Loucy (cell line): ENCODE measurements at regions not wholly inside any gene's neighbourhood (a gene's known extent, or its start where the extent isn't known, plus 50 kb on each side); places are given as distances from the start of the nearest gene placed in this dataset.

Source experiments
- H2AFZ ChIP-seq: fragments of 200-600 bp; sonication (generic); 2 replicates; pipeline ENCODE4 v1.6.0; 2016; ENCODE audit warnings: antibody characterized with exemption, mild to moderate bottlenecking, low read length, moderate library complexity
- H3F3A ChIP-seq: fragments of 200-600 bp; 2 replicates; pipeline ENCODE4 v1.6.0; 2016; ENCODE audit warnings: antibody characterized with exemption, low read depth, mild to moderate bottlenecking
- H3K27me3 ChIP-seq: fragments of 200-600 bp; sonication (generic); 2 replicates; pipeline ENCODE4 v1.6.1; 2014; ENCODE audit warnings: low read length, mild to moderate bottlenecking; ENCODE audit not compliant: insufficient read depth, poor library complexity, severe bottlenecking
- H3K36me3 ChIP-seq: fragments of 200-600 bp; sonication (generic); 2 replicates; pipeline ENCODE4 v1.6.1; 2016; ENCODE audit warnings: low read length; ENCODE audit not compliant: insufficient read depth
- H3K4me1 ChIP-seq: fragments of 200-600 bp; sonication (generic); 2 replicates; pipeline ENCODE4 v1.5.1; 2014; ENCODE audit warnings: low read length, mild to moderate bottlenecking; ENCODE audit not compliant: insufficient read depth, poor library complexity, severe bottlenecking
- H3K4me2 ChIP-seq: fragments of 200-600 bp; sonication (generic); 2 replicates; pipeline ENCODE4 v1.6.0; 2014; ENCODE audit warnings: antibody characterized with exemption, low read length, low read depth, mild to moderate bottlenecking; ENCODE audit not compliant: poor library complexity, severe bottlenecking
- H3K4me3 ChIP-seq: fragments of 200-600 bp; sonication (generic); 2 replicates; pipeline ENCODE4 v1.5.1; 2014; ENCODE audit warnings: low read length, mild to moderate bottlenecking, mixed read lengths; ENCODE audit not compliant: poor library complexity, severe bottlenecking
- H3K79me2 ChIP-seq: fragments of 200-600 bp; sonication (generic); 2 replicates; pipeline ENCODE4 v1.6.1; 2014; ENCODE audit warnings: low read length; ENCODE audit not compliant: insufficient read depth
- H3K9ac ChIP-seq: fragments of 200-600 bp; sonication (generic); 2 replicates; pipeline ENCODE4 v1.6.0; 2014; ENCODE audit warnings: mild to moderate bottlenecking, low read depth, low read length, moderate library complexity; ENCODE audit not compliant: poor library complexity, severe bottlenecking
- H3K9me2 ChIP-seq: fragments of 200-600 bp; sonication (generic); replicated peaks from 2 replicates; pipeline ENCODE4 v1.6.1; 2016; ENCODE audit warnings: low read depth, low read length, mixed read lengths
- H3K9me3 ChIP-seq: fragments of 200-600 bp; sonication (generic); 2 replicates; pipeline ENCODE4 v1.6.1; 2014; ENCODE audit warnings: mild to moderate bottlenecking, antibody characterized with exemption, low read length, low read depth; ENCODE audit not compliant: insufficient read depth
- H4K20me1 ChIP-seq: fragments of 200-600 bp; sonication (generic); 2 replicates; pipeline ENCODE4 v1.6.0; 2014; ENCODE audit warnings: antibody characterized with exemption, low read length, mild to moderate bottlenecking; ENCODE audit not compliant: insufficient read depth, poor library complexity, severe bottlenecking
- CTCF ChIP-seq: fragments of 200-600 bp; sonication (generic); conservative IDR thresholded peaks from 2 replicates; pipeline ENCODE4 v1.5.1; 2014; ENCODE audit warnings: mild to moderate bottlenecking, antibody characterized with exemption, low read length
- EZH2phosphoT487 ChIP-seq: fragments of 200-600 bp; IDR thresholded peaks from 2 replicates; pipeline ENCODE4 v1.6.1; 2018; ENCODE audit warnings: antibody characterized with exemption, mild to moderate bottlenecking, moderate library complexity, borderline replicate concordance

- Histone ChIP-seq H2AFZ (no peak overlapping the region), H3K27me3 (no peaks in the 10 kb centered on the region), H3K4me1 (no peaks in the 10 kb centered on the region), H3K9ac (no peak overlapping the region), H3K4me2 (no peak overlapping the region), H4K20me1 (no peaks in the 10 kb centered on the region), H3K9me2 (no peaks in the 10 kb centered on the region), H3K9me3 (no peaks in the 10 kb centered on the region), H3F3A (no peaks in the 10 kb centered on the region), H3K36me3 (no peaks in the 10 kb centered on the region), H3K79me2 (no peaks in the 10 kb centered on the region), H3K4me3 (no peak overlapping the region)
- TF ChIP-seq EZH2phosphoT487 = no peak
- no peak for TF ChIP-seq CTCF
Observed at GRCh38 chr13:109880371-109881346, 94.3 kb upstream of the IRS2 start.

DNA sequence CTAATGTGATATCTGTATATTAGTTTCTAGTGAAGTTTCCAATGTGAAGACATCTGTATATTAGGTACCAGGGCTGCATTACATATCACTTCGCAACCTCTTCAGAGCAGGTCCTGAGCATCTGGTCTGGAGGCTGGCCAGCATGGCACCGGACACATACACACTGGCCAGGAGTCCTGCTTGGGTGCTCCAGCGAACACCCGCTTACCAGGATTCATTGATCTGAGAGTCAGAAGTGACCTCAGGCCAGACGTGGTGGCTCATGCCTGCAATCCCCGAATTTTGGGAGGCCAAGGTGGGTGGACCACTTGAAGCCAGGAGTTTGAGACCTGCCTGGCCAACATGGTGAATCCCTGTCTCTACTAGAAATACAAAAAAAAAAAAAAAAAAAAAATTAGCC lies 93.0 kb upstream of the IRS2 start:
- Histone ChIP-seq H3K79me2 (no peaks in the 10 kb centered on the region), H2AFZ (no peak overlapping the region), H3F3A (no peaks in the 10 kb centered on the region), H3K9me3 (no peaks in the 10 kb centered on the region), H3K36me3 (no peaks in the 10 kb centered on the region), H3K4me1 (no peaks in the 10 kb centered on the region), H3K4me2 (no peak overlapping the region), H3K9me2 (no peaks in the 10 kb centered on the region), H3K9ac (no peak overlapping the region), H3K4me3 (no peak overlapping the region), H3K27me3 (no peaks in the 10 kb centered on the region), H4K20me1 (no peaks in the 10 kb centered on the region)
- TF ChIP-seq EZH2phosphoT487 = no peak
- no peak for TF ChIP-seq CTCF

- H3K9me2 ChIP-seq = no peaks in the 10 kb centered on the region
- no peaks in the 10 kb centered on the region for H3F3A ChIP-seq
- no peak overlapping the region for H3K4me3 ChIP-seq
- H3K27me3 ChIP-seq = no peaks in the 10 kb centered on the region
- no peak overlapping the region for H3K4me2 ChIP-seq
- H3K36me3 ChIP-seq = no peaks in the 10 kb centered on the region
- TF ChIP-seq CTCF = no peak
- TF ChIP-seq EZH2phosphoT487 = no peak
- H4K20me1 ChIP-seq = no peaks in the 10 kb centered on the region
- H3K79me2 ChIP-seq = no peaks in the 10 kb centered on the region
- H3K9me3 ChIP-seq = no peaks in the 10 kb centered on the region
- no peak overlapping the region for H3K9ac ChIP-seq
- H3K4me1 ChIP-seq = no peaks in the 10 kb centered on the region
- H2AFZ ChIP-seq = no peak overlapping the region
Observed at GRCh38 chr13:109877809-109878208, 91.4 kb upstream of the IRS2 start.
